Prostate gland (tissue), 2 donors: ENCODE measurements at regions not wholly inside any gene's neighbourhood (a gene's known extent, or its start where the extent isn't known, plus 50 kb on each side); places are given as distances from the start of the nearest gene placed in this dataset.
"Not testable (repeated sequence)": the region's sequence is repeated elsewhere in the genome, so short reads cannot be mapped to it uniquely, and the experiment has no call there.

Experiments used
- DNase-seq: peaks from one replicate; pipeline ENCODE4 v3.0.0-alpha.2; 2019; ENCODE audit warnings: low spot score
- H3K27ac ChIP-seq, 2 donors: fragments of 200-600 bp; sonication (generic); 2 replicates each; pipeline ENCODE4 v1.5.1; 2017 to 2019
- H3K27me3 ChIP-seq: fragments of 200-600 bp; sonication (generic); replicated peaks from 2 replicates; pipeline ENCODE4 v1.5.1; 2019; ENCODE audit not compliant: insufficient read depth
- H3K36me3 ChIP-seq, 2 donors: fragments of 200-600 bp; sonication (generic); 1 replicate in 1 of 2; 2 replicates in 1 of 2; pipeline versions ENCODE4 v1.5.1 to v1.8.1; 2017 to 2019
- H3K4me1 ChIP-seq: fragments of 200-600 bp; sonication (generic); replicated peaks from 2 replicates; pipeline ENCODE4 v1.5.1; 2019
- H3K4me3 ChIP-seq, 2 donors: fragments of 200-600 bp; sonication (generic); 2 replicates each; pipeline ENCODE4 v1.5.1; 2017 to 2019
- H3K9me3 ChIP-seq: fragments of 200-600 bp; sonication (generic); 2 replicates; pipeline ENCODE4 v1.5.1; 2017
- POLR2A ChIP-seq: fragments of 450-650 bp; IDR thresholded peaks from one replicate; pipeline ENCODE4 v1.6.1; 2016; ENCODE audit warnings: antibody characterized with exemption, mild to moderate bottlenecking
- POLR2AphosphoS5 ChIP-seq: sonication (generic); formaldehyde crosslinking; IDR thresholded peaks from one replicate; pipeline ENCODE4 v1.6.1; 2017; ENCODE audit warnings: antibody characterized with exemption
- WGBS: methylation state at CpG from one replicate; pipeline ENCODE4 v1.1.5; 2018; 5-methylcytosine and 5-hydroxymethylcytosine counted together
- intact Hi-C: fragments of 100-400 bp; cut with DNase I; formaldehyde crosslinking; loops from one replicate; pipeline ENCODE4 v1.14.2; 2022
- TF ChIP-seq, protein P1 (sequence below), 4 experiments: fragments of 200-600 bp in 2 of 4; fragments of 450-650 bp in 2 of 4; sonication (generic) in 2 of 4; IDR thresholded peaks; 1 replicate in 3 of 4; 2 replicates in 1 of 4; pipeline ENCODE4 v1.5.1; 2016 to 2019; ENCODE audit warnings: antibody characterized with exemption in 4 of 4, mild to moderate bottlenecking in 2 of 4, moderate library complexity in 2 of 4

GRCh38 chr5:42989190-42989589 lies 50.9 kb downstream of the ANXA2R start:
- intact Hi-C loops, result no loop called here
- H3K4me1 ChIP-seq, result no peaks in the 10 kb centered on the region
- no peak for DNase-seq
- no peaks in the 10 kb centered on the region for H3K27me3 ChIP-seq
- H3K9me3 ChIP-seq, result no peaks in the 10 kb centered on the region
- no peaks in the 10 kb centered on the region for H3K36me3 ChIP-seq
- TF ChIP-seq POLR2AphosphoS5 (no peak), POLR2A (no peak)
- TF ChIP-seq, protein P1, sequence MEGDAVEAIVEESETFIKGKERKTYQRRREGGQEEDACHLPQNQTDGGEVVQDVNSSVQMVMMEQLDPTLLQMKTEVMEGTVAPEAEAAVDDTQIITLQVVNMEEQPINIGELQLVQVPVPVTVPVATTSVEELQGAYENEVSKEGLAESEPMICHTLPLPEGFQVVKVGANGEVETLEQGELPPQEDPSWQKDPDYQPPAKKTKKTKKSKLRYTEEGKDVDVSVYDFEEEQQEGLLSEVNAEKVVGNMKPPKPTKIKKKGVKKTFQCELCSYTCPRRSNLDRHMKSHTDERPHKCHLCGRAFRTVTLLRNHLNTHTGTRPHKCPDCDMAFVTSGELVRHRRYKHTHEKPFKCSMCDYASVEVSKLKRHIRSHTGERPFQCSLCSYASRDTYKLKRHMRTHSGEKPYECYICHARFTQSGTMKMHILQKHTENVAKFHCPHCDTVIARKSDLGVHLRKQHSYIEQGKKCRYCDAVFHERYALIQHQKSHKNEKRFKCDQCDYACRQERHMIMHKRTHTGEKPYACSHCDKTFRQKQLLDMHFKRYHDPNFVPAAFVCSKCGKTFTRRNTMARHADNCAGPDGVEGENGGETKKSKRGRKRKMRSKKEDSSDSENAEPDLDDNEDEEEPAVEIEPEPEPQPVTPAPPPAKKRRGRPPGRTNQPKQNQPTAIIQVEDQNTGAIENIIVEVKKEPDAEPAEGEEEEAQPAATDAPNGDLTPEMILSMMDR (IDR thresholded peaks at IDR 0.05), result no peak
- H3K27ac ChIP-seq, result no peak overlapping the region
- 89% methylated on average over 1 of the region's 1 CpG for WGBS
- H3K4me3 ChIP-seq, result no peak overlapping the region

- intact Hi-C loops, result no loop called here
- Histone ChIP-seq H3K27me3 (no peaks in the 10 kb centered on the region), H3K4me1 (no peaks in the 10 kb centered on the region), H3K27ac (no peak overlapping the region), H3K9me3 (no peaks in the 10 kb centered on the region), H3K4me3 (no peak overlapping the region), H3K36me3 (no peaks in the 10 kb centered on the region)
- DNase-seq, result no peak
- TF ChIP-seq, protein P1 (IDR thresholded peaks at IDR 0.05), result no peak
- TF ChIP-seq POLR2AphosphoS5 (no peak), POLR2A (no peak)
- WGBS, result 97% methylated on average over 2 of the region's 2 CpGs
Measured at GRCh38 chr5:42988568-42988967, 51.6 kb downstream of the ANXA2R start.

- Histone ChIP-seq H3K9me3 (no peaks in the 10 kb centered on the region), H3K36me3 (no peaks in the 10 kb centered on the region), H3K27ac (no peak overlapping the region), H3K27me3 (no peaks in the 10 kb centered on the region), H3K4me1 (no peaks in the 10 kb centered on the region), H3K4me3 (no peak overlapping the region)
- intact Hi-C loops, result no loop called here
- 80% methylated on average over 2 of the region's 2 CpGs for WGBS
- TF ChIP-seq POLR2A (no peak), POLR2AphosphoS5 (no peak)
- TF ChIP-seq, protein P1 (IDR thresholded peaks at IDR 0.05), result no peak
- no peak for DNase-seq
Measured at GRCh38 chr5:42985129-42986037, 54.7 kb downstream of the ANXA2R start.

DNA sequence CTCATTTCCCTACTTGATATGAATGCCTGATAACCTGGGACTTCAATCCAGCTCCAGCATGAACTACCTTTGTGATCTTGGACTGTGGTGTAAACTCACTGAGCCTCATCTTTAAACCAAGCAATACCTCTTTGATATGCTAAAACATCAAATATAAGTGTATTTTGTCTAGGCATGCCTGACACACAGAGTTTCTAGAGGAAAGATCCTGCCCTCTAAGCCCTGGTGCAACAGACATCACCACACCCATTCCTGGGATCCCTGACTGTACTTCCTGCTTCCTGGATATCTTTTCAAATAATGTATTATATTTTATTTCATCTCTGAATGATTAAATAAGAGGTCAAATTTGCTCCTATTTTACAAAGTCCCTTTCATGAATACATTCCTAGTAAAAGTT lies 55.8 kb downstream of the ANXA2R start:
- no peak for TF ChIP-seq POLR2A
- H3K9me3 ChIP-seq, result no peaks in the 10 kb centered on the region
- H3K36me3 ChIP-seq, result no peaks in the 10 kb centered on the region
- no peaks in the 10 kb centered on the region for H3K27me3 ChIP-seq
- H3K4me3 ChIP-seq, result no peak overlapping the region
- H3K27ac ChIP-seq, result no peak overlapping the region
- H3K4me1 ChIP-seq, result no peaks in the 10 kb centered on the region
- DNase-seq, result no peak
- intact Hi-C loops, result no loop called here

DNA sequence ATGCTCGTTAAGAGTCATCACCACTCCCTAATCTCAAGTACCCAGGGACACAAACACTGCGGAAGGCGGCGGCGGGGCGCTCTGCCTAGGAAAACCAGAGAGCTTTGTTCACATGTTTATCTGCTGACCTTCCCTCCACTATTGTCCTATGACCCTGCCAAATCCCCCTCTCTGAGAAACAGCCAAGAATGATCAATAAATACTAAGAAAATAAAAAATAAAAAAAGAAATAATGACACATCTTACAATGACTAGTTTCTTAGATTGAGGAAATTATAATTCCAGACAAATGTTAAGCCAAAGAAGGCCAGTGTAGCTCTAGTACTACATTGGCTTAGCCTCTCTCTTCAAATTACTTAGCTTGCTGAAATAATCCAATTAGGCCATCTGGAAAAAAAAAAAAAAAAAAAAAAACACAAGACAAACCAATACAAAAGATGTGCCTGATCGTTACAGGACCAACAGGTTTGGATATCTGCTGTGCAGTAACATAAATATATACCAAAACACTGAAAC lies 58.0 kb downstream of the ANXA2R start:
- no peaks in the 10 kb centered on the region for H3K27me3 ChIP-seq
- 32% methylated on average over 7 of the region's 7 CpGs for WGBS

GRCh38 chr5:42981417-42982106 lies 58.6 kb downstream of the ANXA2R start:
- H3K36me3 ChIP-seq, H3K27ac ChIP-seq, H3K27me3 ChIP-seq, DNase-seq, H3K4me3 ChIP-seq, intact Hi-C loops, H3K9me3 ChIP-seq, H3K4me1 ChIP-seq: not testable (repeated sequence)
- no CpG with 5 or more reads among the region's 8 CpGs for WGBS

More for the DNA sequence above, 58.0 kb downstream of the ANXA2R start:
- Histone ChIP-seq H3K9me3 (no peaks in the 10 kb centered on the region), H3K27ac (no peak overlapping the region), H3K4me1 (no peaks in the 10 kb centered on the region), H3K4me3 (no peak overlapping the region), H3K36me3 (no peaks in the 10 kb centered on the region)
- no peak for DNase-seq
- TF ChIP-seq POLR2A, result no peak
- intact Hi-C loops, result no loop called here

GRCh38 chr5:42981015-42981414 lies 59.1 kb downstream of the ANXA2R start:
- no CpG with 5 or more reads among the region's 5 CpGs for WGBS
- intact Hi-C loops, H3K36me3 ChIP-seq, H3K9me3 ChIP-seq, H3K27me3 ChIP-seq, H3K4me3 ChIP-seq, H3K4me1 ChIP-seq, H3K27ac ChIP-seq, DNase-seq: not testable (repeated sequence)

GRCh38 chr5:42980391-42980790 lies 59.7 kb downstream of the ANXA2R start:
- H3K36me3 ChIP-seq, H3K4me1 ChIP-seq, H3K27ac ChIP-seq, DNase-seq, intact Hi-C loops, H3K4me3 ChIP-seq, H3K27me3 ChIP-seq, H3K9me3 ChIP-seq: not testable (repeated sequence)
- WGBS, result 96% methylated on average over 17 of the region's 36 CpGs

DNA sequence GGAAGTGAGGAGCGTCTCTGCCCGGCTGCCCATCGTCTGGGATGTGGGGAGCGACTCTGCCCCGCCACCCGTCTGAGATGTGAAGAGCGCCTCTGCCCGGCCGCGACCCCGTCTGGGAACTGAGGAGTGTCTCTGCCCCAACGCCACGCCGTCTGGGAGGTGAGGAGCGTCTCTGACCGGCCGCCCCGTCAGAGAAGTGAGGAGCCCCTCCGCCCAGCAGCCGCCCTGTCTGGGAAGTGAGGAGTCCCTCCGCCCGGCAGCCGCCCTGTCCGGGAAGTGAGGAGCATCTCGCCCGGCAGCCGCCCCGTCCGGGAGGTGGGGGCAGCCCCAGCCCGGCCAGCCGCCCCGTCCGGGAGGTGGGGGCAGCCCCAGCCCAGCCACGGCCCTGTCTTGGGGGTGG lies 60.9 kb downstream of the ANXA2R start:
- intact Hi-C loops, H3K4me3 ChIP-seq, H3K27me3 ChIP-seq, H3K36me3 ChIP-seq, H3K4me1 ChIP-seq, DNase-seq, H3K9me3 ChIP-seq, H3K27ac ChIP-seq: not testable (repeated sequence)
- WGBS, result 90% methylated on average over 26 of the region's 34 CpGs
